ENCODE measurements at regions not wholly inside any gene's neighbourhood (a gene's known extent, or its start where the extent isn't known, plus 50 kb on each side); places are given as distances from the start of the nearest gene placed in this dataset.

DNA sequence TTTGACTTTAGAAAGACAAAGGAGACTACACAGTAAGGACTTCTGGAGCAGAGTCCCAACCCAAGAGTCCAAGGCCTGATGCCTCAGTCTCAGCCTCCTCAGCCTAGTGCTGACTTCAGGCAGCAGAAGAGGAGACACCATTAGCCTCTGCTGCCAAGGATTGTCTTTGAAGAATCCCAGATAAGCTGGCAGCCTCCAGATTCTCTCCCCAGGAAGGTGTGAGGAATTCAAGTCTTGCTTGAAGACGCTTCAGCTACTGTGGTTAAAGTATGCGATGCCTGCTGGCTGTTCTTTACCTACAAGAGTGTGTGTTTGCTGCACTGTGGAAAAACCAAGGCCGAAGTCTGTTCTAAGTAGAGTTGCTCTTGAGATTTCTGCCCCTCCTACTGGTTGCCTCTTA lies 215.9 kb upstream of the TCF21 start (continued):
- no peak for TF ChIP-seq ASH2L (IDR thresholded peaks at IDR 0.05; ENCODE audit: low read length)
- no peak for TF ChIP-seq TBP (IDR thresholded peaks at IDR 0.05; ENCODE audit: low read depth, low read length)

Data from H1 (cell line).